ENCODE measurements at regions not wholly inside any gene's neighbourhood (a gene's known extent, or its start where the extent isn't known, plus 50 kb on each side); places are given as distances from the start of the nearest gene placed in this dataset.

GRCh38 chr14:101134851-101135433 lies 231.4 kb upstream of the RTL1 start:
- intact Hi-C loops (cut with DNase I, micrococcal nuclease): no loop called here
- ChIA-PET CTCF (no interaction called here), POLR2A (no interaction called here)
- no peaks in the 10 kb centered on the region for H3K36me3 Mint-ChIP-seq (ENCODE audit: low read depth)
- H3K27ac Mint-ChIP-seq: no peak overlapping the region
- H3K27me3 Mint-ChIP-seq: peaks cover 27% of the 10 kb centered on the region
- DNase-seq (no peak), ATAC-seq (ENCODE audit: poor library complexity) (no peak)
- H3K4me3 ChIP-seq (ENCODE audit: low read length): no peak overlapping the region
- TF ChIP-seq CTCF (IDR thresholded peaks at IDR 0.05): no peak
- H3K27me3 ChIP-seq (ENCODE audit: control insufficient read depth in 1 of 2, insufficient read depth in 2 of 2, low read length in 2 of 2): peaks cover 0 to 8% of the 10 kb centered on the region in 2 experiments
- H3K27ac ChIP-seq (ENCODE audit: low read depth in 1 of 2, low read length in 2 of 2): no peak overlapping the region
- H3K9me3 ChIP-seq (ENCODE audit: control insufficient read depth in 1 of 2, insufficient read depth in 1 of 2, low read length in 2 of 2): peaks cover 0 to 23% of the 10 kb centered on the region in 2 experiments
- no peaks in the 10 kb centered on the region for H3K4me1 ChIP-seq (ENCODE audit: insufficient read depth, low read length)
- H3K4me1 Mint-ChIP-seq (ENCODE audit: low read depth): no peaks in the 10 kb centered on the region
- H3K36me3 ChIP-seq (ENCODE audit: insufficient read depth, low read length): no peaks in the 10 kb centered on the region
- no peaks in the 10 kb centered on the region for H3K9me3 Mint-ChIP-seq
- H3K4me3 Mint-ChIP-seq: no peak overlapping the region

- ATAC-seq (ENCODE audit: poor library complexity): no peak
- Histone ChIP-seq H3K27ac (ENCODE audit: low read depth in 1 of 2, low read length in 2 of 2) (no peak overlapping the region), H3K36me3 (ENCODE audit: insufficient read depth, low read length) (no peaks in the 10 kb centered on the region), H3K4me3 (ENCODE audit: low read length) (no peak overlapping the region), H3K9me3 (ENCODE audit: control insufficient read depth in 1 of 2, insufficient read depth in 1 of 2, low read length in 2 of 2) (peaks cover 6 to 19% of the 10 kb centered on the region in 2 experiments), H3K27me3 (ENCODE audit: control insufficient read depth in 1 of 2, insufficient read depth in 2 of 2, low read length in 2 of 2) (peaks cover 0 to 8% of the 10 kb centered on the region in 2 experiments), H3K4me1 (ENCODE audit: insufficient read depth, low read length) (no peaks in the 10 kb centered on the region)
- intact Hi-C loops (cut with DNase I, micrococcal nuclease): no loop called here
- Mint-ChIP-seq H3K27ac (no peak overlapping the region), H3K27me3 (peaks cover 20% of the 10 kb centered on the region), H3K9me3 (peaks cover 9% of the 10 kb centered on the region), H3K4me1 (ENCODE audit: low read depth) (no peaks in the 10 kb centered on the region), H3K4me3 (no peak overlapping the region), H3K36me3 (ENCODE audit: low read depth) (no peaks in the 10 kb centered on the region)
- CTCF ChIA-PET: no interaction called here
- POLR2A ChIA-PET: interaction anchor here (0.6 kb wide), 1 partner anchor 675 kb away, joined by 3 read pairs; no protein-coding TSS in a partner anchor
- TF ChIP-seq CTCF (IDR thresholded peaks at IDR 0.05): no peak
- peak in 1 of 14 experiments; percentile 8 for DNase-seq
Measured at GRCh38 chr14:101135796-101136742, 232.5 kb upstream of the RTL1 start.

- H3K4me1 ChIP-seq (ENCODE audit: insufficient read depth, low read length): no peaks in the 10 kb centered on the region
- no peaks in the 10 kb centered on the region for H3K36me3 ChIP-seq (ENCODE audit: insufficient read depth, low read length)
- Mint-ChIP-seq H3K27ac (no peak overlapping the region), H3K36me3 (ENCODE audit: low read depth) (peaks cover 7% of the 10 kb centered on the region), H3K9me3 (peaks cover 18% of the 10 kb centered on the region), H3K4me3 (no peak overlapping the region), H3K4me1 (ENCODE audit: low read depth) (no peaks in the 10 kb centered on the region), H3K27me3 (peaks cover 15% of the 10 kb centered on the region)
- ChIA-PET POLR2A (no interaction called here), CTCF (no interaction called here)
- no peak for ATAC-seq (ENCODE audit: poor library complexity)
- no peak for TF ChIP-seq CTCF (IDR thresholded peaks at IDR 0.05)
- intact Hi-C loops (cut with DNase I, micrococcal nuclease): no loop called here
- peaks cover 14 to 18% of the 10 kb centered on the region in 2 experiments for H3K9me3 ChIP-seq (ENCODE audit: control insufficient read depth in 1 of 2, insufficient read depth in 1 of 2, low read length in 2 of 2)
- no peak overlapping the region for H3K4me3 ChIP-seq (ENCODE audit: low read length)
- H3K27me3 ChIP-seq (ENCODE audit: control insufficient read depth in 1 of 2, insufficient read depth in 2 of 2, low read length in 2 of 2): peaks cover 0 to 8% of the 10 kb centered on the region in 2 experiments
- no peak overlapping the region for H3K27ac ChIP-seq (ENCODE audit: low read depth in 1 of 2, low read length in 2 of 2)
- DNase-seq: no peak
Measured at GRCh38 chr14:101137234-101137633, 233.7 kb upstream of the RTL1 start.

All from CD4-positive, alpha-beta T cell (primary cell).